Thymus (tissue), 11 donors: ENCODE measurements at regions not wholly inside any gene's neighbourhood (a gene's known extent, or its start where the extent isn't known, plus 50 kb on each side); places are given as distances from the start of the nearest gene placed in this dataset.

ENCODE experiments used
- DNase-seq, 9 donors: peaks; one replicate each; pipeline ENCODE4 v3.0.0-alpha.2; 2013; ENCODE audit warnings: low spot score in 9 of 9, low read depth in 6 of 9, missing footprints in 1 of 9
- H3K27ac ChIP-seq, 2 donors: one replicate each; pipeline ENCODE4 v1.5.1; 2013; ENCODE audit warnings: control low read depth in 1 of 2, low read depth in 1 of 2, low read length in 1 of 2, mild to moderate bottlenecking in 1 of 2, moderate library complexity in 1 of 2
- H3K27me3 ChIP-seq, 2 donors: one replicate each; pipeline ENCODE4 v1.5.1; 2013; ENCODE audit warnings: low read length in 1 of 2; ENCODE audit not compliant: control insufficient read depth in 2 of 2, insufficient read depth in 1 of 2
- H3K36me3 ChIP-seq, 2 donors: one replicate each; pipeline ENCODE4 v1.5.1; 2013; ENCODE audit warnings: low read length in 1 of 2, mild to moderate bottlenecking in 1 of 2, moderate library complexity in 1 of 2; ENCODE audit not compliant: control insufficient read depth in 2 of 2, insufficient read depth in 2 of 2
- H3K4me1 ChIP-seq, 2 donors: one replicate each; pipeline ENCODE4 v1.5.1; 2013; ENCODE audit warnings: low read length in 2 of 2; ENCODE audit not compliant: control insufficient read depth in 2 of 2, insufficient read depth in 2 of 2
- H3K4me3 ChIP-seq, 2 donors: one replicate each; pipeline ENCODE4 v1.5.1; 2013; ENCODE audit warnings: low read length in 2 of 2, control low read depth in 1 of 2, mild to moderate bottlenecking in 1 of 2
- H3K9me3 ChIP-seq, 2 donors: one replicate each; pipeline ENCODE4 v1.5.1; 2013; ENCODE audit warnings: low read length in 1 of 2, mild to moderate bottlenecking in 1 of 2; ENCODE audit not compliant: control insufficient read depth in 2 of 2, insufficient read depth in 1 of 2
- WGBS: extraction: QIAGEN DNeasy Blood & Tissue Kit; methylation state at CpG from one replicate; pipeline ENCODE4 v1.1.7; 2013; 5-methylcytosine and 5-hydroxymethylcytosine counted together
- donor health status: healthy.

DNA sequence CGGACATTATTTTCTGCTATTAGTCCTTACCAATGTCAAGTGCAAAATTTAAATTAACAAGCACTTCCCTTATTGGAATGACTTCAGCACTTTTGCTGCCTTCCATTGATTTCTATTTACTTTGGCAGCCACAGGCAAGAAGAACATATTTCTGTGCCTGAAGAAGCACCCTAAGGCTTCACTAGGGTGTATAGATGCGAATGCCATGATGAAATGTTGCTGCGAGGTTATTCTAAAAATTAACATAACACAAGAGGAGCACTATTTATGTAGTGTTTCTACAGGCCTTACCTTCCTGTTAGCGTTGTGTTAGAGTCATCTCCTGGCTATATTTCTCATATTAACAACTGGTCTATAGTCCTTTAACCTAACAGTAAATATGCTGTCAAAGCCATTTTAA, 365.0 kb upstream of the HNRNPA3 start:
- Histone ChIP-seq H3K27ac (no peak overlapping the region), H3K27me3 (no peaks in the 10 kb centered on the region), H3K4me3 (no peak overlapping the region), H3K9me3 (no peaks in the 10 kb centered on the region), H3K4me1 (peaks cover 0 to 1% of the 10 kb centered on the region in 2 donors), H3K36me3 (no peaks in the 10 kb centered on the region)
- no peak for DNase-seq
- 96% methylated on average over 4 of the region's 4 CpGs for WGBS

DNA sequence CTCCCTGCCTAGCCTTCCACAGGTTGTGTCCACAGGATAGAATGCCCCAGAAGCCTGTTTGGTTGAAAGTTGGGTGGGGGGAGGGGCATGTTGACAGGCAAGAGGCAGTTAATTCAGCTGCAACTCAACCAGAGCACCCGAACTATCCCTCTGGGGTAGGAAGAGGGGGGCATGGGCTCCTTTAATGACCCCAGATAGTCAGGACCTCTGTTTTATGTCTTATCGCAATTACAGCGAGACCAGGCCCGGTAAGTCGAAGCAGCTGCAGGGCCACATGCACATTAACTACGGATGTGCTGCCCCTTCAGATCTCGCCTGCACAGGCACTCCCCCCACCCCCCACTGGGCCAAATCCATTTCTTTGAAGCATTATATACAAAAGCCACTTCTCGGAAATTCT, 363.8 kb upstream of the HNRNPA3 start:
- Histone ChIP-seq H3K27ac (no peak overlapping the region), H3K36me3 (no peaks in the 10 kb centered on the region), H3K4me1 (peaks cover 0 to 4% of the 10 kb centered on the region in 2 donors), H3K9me3 (no peaks in the 10 kb centered on the region), H3K27me3 (no peaks in the 10 kb centered on the region), H3K4me3 (no peak overlapping the region)
- DNase-seq: no peak
- WGBS: 96% methylated on average over 8 of the region's 8 CpGs

DNA sequence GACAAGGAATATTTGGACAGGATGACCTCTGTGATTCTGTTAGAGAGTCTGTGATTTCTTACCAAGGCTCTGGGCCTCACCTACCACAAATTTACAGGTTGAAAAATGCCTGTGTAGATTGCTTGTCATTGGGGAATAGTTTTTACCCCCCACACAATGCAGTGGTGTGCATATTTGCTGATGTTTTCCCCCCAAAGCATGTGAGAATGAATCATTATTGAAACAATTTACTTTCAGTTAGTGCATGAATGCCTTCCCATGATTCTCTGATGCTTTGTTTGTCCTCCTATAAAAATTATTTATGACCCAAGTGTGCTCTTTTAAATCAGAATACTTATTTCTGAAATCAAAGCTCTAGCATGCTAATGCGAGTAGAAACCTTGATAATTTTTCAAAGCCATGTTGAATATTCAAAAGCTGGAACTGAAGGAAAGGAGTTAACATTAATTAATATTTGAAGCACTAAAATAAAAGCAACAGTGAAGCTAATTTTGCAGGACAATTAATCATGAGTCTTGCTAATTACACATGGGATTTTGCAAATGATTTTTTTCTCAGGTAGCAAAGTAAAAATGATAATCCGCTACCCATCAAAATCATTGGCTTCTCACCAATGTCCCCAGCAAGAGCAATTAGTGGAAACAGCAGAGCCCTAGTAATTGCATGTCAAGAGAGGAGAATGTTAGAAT, 361.2 kb upstream of the HNRNPA3 start:
- Histone ChIP-seq H3K27ac (no peak overlapping the region), H3K4me1 (peaks cover 4 to 16% of the 10 kb centered on the region in 2 donors), H3K4me3 (no peak overlapping the region), H3K27me3 (no peaks in the 10 kb centered on the region), H3K9me3 (no peaks in the 10 kb centered on the region), H3K36me3 (no peaks in the 10 kb centered on the region)
- WGBS: 97% methylated on average over 2 of the region's 2 CpGs
- DNase-seq: no peak

DNA sequence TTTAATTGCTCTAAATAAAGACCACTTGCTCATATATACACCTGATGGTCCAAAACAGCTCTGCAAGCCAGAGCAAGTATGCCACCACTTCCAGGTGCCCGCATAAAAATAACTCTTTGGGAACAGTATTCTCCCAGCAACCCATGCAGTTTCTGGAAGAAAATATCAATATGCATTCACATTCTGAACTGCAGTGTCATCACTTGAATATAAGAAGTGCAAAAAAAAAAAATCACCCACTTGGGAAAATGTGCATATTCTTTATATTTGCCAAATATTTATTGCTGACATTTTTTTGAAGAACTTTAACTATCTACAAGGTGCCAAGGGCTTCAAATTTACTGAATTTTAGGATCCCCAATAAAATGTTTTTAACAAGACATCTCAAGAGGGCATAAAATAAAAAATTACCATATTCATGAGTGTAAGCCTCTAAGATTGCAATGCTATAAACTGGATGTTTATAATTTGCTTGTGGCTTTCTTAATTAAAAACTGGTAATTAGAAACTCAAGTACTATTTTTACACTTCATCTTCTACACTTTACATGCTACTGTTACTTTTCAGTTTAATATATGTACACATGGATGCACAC, 360.6 kb upstream of the HNRNPA3 start:
- no peaks in the 10 kb centered on the region for H3K36me3 ChIP-seq
- H3K4me3 ChIP-seq: no peak overlapping the region
- H3K4me1 ChIP-seq: peaks cover 11 to 22% of the 10 kb centered on the region in 2 donors
- 98% methylated on average over 1 of the region's 1 CpG for WGBS
- no peak for DNase-seq
- peak overlapping the region in 1 of 2 donors; percentile 85 for H3K27ac ChIP-seq
- no peaks in the 10 kb centered on the region for H3K9me3 ChIP-seq
- H3K27me3 ChIP-seq: no peaks in the 10 kb centered on the region

DNA sequence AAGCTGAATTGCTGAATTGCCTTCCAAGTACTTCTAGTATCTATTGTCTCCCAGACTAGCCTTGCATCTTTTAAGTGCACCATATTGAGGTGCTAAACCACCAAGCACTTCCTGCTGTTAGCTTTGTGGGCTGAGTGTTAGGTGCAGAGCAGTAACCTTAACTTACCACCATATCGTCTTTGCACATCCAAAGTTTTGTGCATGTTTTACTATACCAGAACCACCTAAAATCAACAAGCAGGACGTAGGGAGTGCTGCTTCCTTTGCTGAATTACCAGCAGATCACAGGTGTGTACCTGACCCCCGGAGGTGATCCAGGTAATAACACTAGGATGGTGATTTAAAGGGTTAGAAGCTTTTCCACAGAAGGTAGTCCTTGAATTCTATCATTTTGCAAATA, 359.9 kb upstream of the HNRNPA3 start:
- H3K36me3 ChIP-seq: no peaks in the 10 kb centered on the region
- H3K4me3 ChIP-seq: no peak overlapping the region
- peaks cover 14 to 26% of the 10 kb centered on the region in 2 donors for H3K4me1 ChIP-seq
- WGBS: 5% methylated on average over 3 of the region's 3 CpGs
- peak overlapping the region; percentile 64 to 85 for H3K27ac ChIP-seq
- peak in 8 of 9 donors; percentile 37 to 88 (median 68) for DNase-seq
- no peaks in the 10 kb centered on the region for H3K27me3 ChIP-seq
- no peaks in the 10 kb centered on the region for H3K9me3 ChIP-seq

DNA sequence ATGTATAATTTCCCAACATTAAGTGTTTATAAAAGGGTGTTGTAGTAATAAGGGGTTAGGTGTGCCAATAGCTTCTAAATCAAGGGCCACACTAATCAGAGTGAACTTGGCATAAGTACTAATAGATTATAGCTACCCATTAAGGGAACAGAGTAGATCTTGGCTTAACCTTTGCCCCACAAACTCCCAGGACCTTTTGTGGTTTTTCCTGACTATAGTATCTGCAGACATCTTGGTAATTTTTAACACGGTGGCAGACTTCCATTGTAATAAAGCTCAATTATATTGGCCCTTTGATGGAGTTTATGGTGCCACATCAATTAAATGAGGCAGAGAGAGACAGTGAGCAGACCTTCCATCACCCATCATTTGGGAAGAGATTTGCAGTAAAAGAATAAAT, 358.5 kb upstream of the HNRNPA3 start:
- no peak for DNase-seq
- Histone ChIP-seq H3K4me1 (peaks cover 16 to 28% of the 10 kb centered on the region in 2 donors), H3K27ac (no peak overlapping the region), H3K36me3 (no peaks in the 10 kb centered on the region), H3K4me3 (no peak overlapping the region), H3K9me3 (no peaks in the 10 kb centered on the region), H3K27me3 (no peaks in the 10 kb centered on the region)
- 89% methylated on average over 1 of the region's 1 CpG for WGBS

DNA sequence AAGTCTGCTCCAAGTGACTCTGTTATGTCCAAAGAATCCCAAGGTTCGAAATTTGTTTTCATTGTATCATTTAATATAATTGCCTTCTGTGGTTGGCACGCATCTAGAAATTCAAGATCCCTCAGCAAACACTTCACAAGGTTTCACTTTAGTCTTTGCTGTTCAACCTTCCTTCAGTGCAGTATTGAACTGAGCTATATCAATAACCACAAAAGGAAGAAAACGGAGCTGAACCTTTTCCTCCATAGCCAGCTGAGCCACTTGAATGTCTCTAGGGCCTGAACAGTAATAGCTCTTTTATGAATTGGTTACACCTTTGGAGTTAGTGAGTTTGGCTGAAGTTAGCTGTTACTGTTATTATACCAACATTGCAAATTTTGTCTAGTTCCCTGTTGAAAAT, 357.7 kb upstream of the HNRNPA3 start:
- DNase-seq: no peak
- no peak overlapping the region for H3K27ac ChIP-seq
- H3K27me3 ChIP-seq: no peaks in the 10 kb centered on the region
- no peak overlapping the region for H3K4me3 ChIP-seq
- WGBS: 92% methylated on average over 3 of the region's 3 CpGs
- H3K36me3 ChIP-seq: no peaks in the 10 kb centered on the region
- H3K4me1 ChIP-seq: peaks cover 16 to 28% of the 10 kb centered on the region in 2 donors
- no peaks in the 10 kb centered on the region for H3K9me3 ChIP-seq

DNA sequence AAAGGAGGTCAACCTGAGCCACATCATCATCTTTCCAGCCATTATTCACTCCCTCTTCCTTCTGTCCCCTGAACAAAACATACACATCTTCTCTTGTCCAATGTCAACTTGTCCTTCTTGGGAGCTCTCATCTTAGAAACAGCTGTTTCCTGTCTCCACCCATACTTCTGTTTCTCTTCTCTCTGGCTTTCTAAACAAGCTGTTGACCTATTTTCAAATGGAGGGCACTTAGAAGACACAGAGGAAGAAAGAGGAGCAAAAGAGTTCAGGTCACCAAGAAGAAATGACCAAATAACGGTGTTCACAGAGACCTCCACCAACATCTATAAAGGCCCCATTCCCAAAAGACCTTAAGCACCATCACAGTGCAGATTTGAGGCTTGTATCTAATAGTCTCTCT, 355.9 kb upstream of the HNRNPA3 start:
- 77% methylated on average over 1 of the region's 1 CpG for WGBS
- peak in 8 of 9 donors; percentile 46 to 89 (median 66) for DNase-seq
- Histone ChIP-seq H3K4me1 (peaks cover 16 to 28% of the 10 kb centered on the region in 2 donors), H3K4me3 (no peak overlapping the region), H3K36me3 (no peaks in the 10 kb centered on the region), H3K27me3 (no peaks in the 10 kb centered on the region), H3K9me3 (no peaks in the 10 kb centered on the region), H3K27ac (peak overlapping the region; percentile 62 to 96)

DNA sequence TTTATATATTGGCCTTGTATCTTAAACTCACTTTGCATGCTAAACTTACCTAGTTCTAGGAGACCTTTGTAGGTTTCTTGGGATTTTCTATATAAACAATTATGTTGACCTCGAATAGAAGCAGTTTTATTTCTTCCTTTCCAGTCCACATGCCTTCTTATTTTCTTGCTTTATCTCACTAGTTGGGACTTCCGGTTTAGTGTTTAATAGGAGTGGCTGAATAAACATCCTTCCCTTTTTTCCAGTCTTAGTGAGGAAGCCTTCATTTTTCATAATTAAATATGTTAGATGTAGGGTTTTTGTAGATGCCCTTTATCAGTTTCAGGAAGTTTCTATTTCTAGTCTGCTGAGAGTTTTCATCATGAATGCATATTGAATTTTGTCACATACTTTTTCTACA, 347.3 kb upstream of the HNRNPA3 start:
- 23% methylated on average over 2 of the region's 2 CpGs for WGBS
- no peaks in the 10 kb centered on the region for H3K27me3 ChIP-seq
- H3K4me3 ChIP-seq: no peak overlapping the region
- H3K9me3 ChIP-seq: no peaks in the 10 kb centered on the region
- no peaks in the 10 kb centered on the region for H3K36me3 ChIP-seq
- H3K27ac ChIP-seq: no peak overlapping the region
- no peaks in the 10 kb centered on the region for H3K4me1 ChIP-seq
- DNase-seq: no peak
